NCI-H1105 treated with DMSO at 0.1 percent for 48 hours (cell line): ENCODE measurements at regions not wholly inside any gene's neighbourhood (a gene's known extent, or its start where the extent isn't known, plus 50 kb on each side); places are given as distances from the start of the nearest gene placed in this dataset.
"Not testable (repeated sequence)": the region's sequence is repeated elsewhere in the genome, so short reads cannot be mapped to it uniquely, and the experiment has no call there.

Experiments
- DNase-seq: peaks from one replicate; lab custom pipeline; 2025; lab: John Stamatoyannopoulos, UW

DNA sequence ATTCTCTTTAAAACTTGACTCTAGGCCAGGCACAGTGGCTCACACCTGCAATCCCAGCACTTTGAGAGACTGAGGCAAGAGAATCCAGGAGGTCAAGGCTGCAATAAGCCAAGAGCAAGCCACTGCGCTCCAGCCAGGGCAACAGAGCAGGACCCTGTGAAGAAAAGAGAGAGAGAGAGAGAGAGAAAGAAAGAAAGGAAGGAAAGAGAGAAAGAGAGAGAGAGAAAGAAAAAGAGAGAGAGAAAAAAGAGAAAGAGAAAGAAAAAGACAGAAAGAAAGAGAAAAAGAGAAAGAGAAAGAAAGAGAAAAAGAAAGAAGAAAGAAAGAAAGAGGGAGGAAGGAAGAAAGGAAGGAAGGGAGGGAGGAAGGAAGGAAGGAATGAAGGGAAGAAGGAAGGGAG is 76.7 kb downstream of the RIN2 start:
- no peak for DNase-seq

DNA sequence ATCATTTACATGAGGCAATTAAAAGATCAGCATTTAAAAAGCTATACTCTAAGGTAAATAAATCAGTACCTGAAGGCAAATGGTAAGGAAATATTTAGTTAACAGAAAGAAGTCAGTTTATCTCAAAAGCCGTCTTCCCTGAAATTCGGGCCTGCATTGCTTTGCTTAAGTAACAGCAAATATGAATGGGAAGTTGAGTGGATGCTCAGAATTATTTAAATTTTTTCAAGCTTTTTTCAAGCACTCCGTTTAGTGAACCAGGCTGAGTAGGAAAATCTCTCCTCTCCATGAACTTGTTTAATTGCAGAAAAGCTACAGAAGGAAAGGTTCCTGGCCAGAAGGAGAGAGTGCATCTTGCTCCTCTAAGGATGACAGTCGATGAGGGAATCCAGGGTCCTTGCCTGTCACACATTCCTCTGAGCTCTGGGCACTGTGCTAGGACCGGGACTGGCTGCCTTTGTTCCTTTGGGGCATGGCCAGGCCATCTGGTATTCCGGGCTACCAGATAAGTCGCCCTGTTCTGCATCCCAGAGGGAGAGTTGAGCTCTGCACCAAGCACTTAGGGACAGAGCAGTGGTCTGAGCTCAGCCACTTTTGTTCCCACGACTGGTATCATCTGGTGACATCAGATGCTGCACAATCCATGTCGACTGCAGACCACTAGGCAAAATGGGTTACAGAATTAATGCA is 77.6 kb downstream of the RIN2 start:
- no peak for DNase-seq

GRCh38 chr20:19838468-19838867 is 80.4 kb downstream of the RIN2 start:
- DNase-seq = no peak

- no peak for DNase-seq
These were observed 81.0 kb downstream of the RIN2 start for GRCh38 chr20:19839053-19839452.

DNA sequence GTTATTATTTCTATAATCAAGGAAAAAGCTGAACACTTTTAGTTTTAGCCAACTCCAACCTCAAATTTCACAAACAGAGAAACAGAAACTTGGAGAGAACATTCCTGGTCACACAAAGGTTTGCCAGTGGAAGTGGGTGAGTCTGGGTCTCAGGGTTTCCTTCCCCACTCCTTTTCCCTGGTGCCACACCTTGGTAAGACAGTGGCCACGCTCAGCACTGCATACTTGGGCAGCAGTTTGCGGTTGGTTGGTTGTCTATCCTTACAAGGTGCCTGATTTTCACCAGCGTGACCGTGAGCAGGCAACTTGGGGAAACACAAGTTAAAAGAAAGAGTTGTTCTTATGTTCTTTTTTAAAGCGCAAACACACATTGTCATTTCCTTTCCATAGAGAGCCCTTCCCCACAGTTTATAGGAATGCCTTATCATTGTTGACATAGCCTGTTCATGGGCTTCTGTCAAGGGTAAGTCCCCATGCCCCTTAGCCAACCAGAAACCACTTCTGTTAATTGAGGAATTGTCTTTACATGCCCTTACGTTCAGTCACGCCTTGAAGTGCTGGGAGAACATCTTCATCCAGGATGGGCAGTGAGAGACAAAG is 82.2 kb downstream of the RIN2 start:
- DNase-seq = no peak

- DNase-seq = no peak
These were observed 83.7 kb downstream of the RIN2 start for GRCh38 chr20:19841740-19842139.

GRCh38 chr20:19844850-19845249 is 86.8 kb downstream of the RIN2 start:
- not testable (repeated sequence) for DNase-seq

- DNase-seq = no peak
These were observed 89.3 kb downstream of the RIN2 start for GRCh38 chr20:19847383-19847782.

- no peak for DNase-seq
These were observed 91.5 kb downstream of the RIN2 start for GRCh38 chr20:19849341-19850197.

DNA sequence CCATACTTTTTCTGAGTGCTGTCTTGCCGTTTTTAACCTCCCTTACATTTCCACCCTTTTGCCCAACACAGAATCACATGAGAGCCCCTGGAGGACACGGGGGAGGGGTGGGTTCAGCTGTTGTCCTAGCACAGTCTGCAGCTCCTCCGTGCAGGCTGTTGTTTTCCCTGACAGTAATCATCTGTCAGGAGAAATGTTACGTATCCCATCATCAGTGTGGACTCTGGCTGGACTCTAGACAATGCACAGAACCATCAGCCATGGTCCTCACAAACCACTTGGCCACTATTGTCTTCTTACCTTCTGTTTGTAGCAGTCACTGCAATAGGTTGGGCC is 92.1 kb downstream of the RIN2 start:
- DNase-seq = no peak

GRCh38 chr20:19851861-19852260 is 93.8 kb downstream of the RIN2 start:
- DNase-seq = no peak

DNA sequence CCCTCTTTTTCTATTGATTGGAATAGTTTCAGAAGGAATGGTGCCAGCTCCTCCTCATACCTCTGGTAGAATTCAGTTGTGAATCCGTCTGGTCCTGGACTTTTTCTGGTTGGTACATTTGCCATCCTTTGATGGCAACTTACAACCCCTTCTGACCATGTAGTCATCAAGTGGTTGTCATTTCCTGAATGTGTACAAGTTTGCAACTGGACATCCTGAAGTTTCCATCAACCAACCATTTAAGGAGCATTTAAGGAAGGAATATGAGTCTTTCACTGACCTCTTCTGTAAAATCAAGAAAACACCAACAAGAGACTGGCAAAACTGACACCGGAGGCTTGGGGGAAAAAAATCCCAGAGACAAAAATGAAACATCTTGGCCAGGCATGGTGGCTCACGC is 97.4 kb downstream of the RIN2 start:
- no peak for DNase-seq

- DNase-seq = no peak
These were observed 100.7 kb downstream of the RIN2 start for GRCh38 chr20:19858466-19859371.

DNA sequence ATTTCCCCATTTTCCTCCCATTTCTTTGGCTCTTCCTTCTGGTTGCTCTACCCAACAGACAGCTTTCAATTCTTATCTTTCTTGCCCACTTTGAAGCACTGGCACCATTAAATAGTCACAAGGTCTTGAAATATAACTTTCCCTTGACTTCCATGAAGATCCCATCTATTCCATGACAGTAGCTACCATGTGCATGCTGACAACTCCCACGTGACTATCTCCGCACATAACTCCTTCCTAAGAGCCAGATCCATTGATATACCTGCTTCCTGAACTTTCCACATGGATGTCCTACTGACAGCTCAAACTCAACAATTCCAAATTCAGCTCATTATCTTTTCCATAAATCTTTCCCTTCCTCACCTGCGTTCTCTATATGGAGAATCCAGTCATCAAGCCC is 101.4 kb downstream of the RIN2 start:
- DNase-seq = no peak

- DNase-seq = no peak
These were observed 102.7 kb downstream of the RIN2 start for GRCh38 chr20:19860737-19861136.

DNA sequence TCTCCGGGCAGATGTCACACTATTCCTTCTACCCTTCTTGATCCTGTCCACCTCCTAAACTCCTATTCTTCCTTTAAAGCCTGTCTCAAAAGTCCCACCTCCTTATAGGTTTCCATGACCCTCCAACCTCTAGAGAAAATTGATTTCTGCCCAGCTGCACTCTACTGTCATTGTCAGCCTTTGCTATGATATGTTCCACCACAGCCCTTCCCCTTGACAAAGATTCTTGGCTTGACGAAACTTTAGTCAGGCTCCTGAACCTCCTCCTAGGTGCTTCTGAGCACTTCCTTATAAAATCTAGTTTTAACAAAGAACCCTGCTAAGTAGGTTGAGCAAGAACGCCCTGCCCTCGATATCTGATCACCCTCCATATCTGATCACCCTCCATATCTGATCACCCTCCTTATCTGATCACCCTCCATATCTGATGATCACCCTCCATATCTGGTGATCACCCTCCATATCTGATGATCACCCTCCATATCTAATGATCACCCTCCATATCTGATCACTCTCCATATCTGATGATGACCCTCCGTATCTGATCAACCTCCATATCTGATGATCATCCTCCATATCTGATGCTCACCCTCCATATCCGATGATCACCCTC is 103.2 kb downstream of the RIN2 start:
- no peak for DNase-seq

DNA sequence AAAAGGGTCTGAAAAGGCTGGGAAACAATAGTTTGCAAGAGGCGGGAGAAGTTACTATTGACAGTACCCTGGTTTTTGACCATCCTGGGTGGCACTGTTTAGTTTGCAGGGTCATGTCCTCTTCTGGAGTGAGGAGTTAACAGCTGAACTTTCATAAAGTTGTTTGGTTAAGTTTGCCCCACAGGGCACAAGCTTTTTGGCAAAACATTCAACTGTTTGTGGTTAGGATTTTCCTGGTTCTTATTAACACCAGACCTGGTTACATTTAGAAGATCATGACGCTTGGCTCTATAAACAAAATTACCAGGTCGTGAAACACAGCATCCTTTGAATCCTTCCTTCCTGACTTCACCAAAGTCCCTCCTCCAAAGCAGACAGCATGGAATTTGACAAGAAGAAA is 106.1 kb downstream of the RIN2 start:
- DNase-seq = no peak

- no peak for DNase-seq
These were observed 108.0 kb downstream of the RIN2 start for GRCh38 chr20:19866070-19866469.

DNA sequence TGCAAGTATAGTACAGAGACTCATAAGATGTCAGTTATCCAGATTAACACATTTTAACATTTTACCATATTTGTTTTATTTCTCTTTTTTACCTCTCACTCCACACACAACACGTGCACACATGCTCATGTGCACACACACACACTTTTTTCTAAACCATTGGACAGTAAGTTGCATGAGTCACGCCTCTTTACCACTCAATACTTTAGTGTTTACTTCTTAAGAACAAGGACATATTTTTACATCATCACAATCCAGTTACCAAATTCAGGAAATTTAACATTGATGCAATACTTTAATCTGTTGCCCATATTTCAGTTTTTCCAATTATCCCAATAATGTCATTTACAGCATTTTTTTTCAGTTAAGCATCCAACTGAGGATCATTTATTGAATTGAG is 109.0 kb downstream of the RIN2 start:
- DNase-seq = no peak

DNA sequence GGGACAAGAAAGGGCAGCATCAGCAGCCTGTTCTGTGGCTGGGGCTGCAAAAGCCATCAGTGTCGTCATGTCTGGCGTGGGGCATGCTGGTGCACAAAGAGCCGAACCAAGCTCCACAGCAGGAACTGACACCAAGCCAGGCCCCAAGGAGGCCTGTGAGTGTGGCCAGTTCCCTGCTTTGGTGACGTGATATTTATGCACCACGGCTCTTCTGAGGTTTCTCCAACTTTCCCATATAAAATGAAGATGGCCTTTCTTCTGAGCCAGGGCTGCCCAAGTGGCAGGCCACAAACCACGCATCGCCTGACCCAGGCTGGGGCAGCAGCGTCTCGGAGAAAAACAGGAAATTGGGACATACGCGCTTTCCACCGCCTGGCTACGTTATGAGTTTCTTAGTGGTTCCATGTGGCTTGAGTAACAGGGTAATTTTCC is 109.9 kb downstream of the RIN2 start:
- DNase-seq = no peak

DNA sequence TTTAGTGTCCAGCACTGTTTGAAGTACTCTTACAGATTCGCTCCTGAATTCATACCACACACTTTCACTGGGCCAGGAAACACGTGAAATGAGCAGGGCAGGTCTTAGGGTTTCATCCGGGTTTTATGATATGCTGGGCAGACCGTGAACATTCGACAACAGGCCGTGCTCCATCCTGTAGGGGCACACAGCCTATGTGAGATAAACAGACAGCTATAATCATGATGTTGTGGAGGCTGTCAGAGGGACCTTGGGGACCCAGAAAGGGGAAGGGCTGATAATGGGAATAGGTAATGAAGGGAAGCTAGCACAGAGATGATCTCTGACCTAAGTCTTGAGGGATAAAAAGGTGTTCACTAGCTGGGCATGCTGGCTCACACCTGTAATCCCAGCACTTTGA is 110.4 kb downstream of the RIN2 start:
- no peak for DNase-seq

DNA sequence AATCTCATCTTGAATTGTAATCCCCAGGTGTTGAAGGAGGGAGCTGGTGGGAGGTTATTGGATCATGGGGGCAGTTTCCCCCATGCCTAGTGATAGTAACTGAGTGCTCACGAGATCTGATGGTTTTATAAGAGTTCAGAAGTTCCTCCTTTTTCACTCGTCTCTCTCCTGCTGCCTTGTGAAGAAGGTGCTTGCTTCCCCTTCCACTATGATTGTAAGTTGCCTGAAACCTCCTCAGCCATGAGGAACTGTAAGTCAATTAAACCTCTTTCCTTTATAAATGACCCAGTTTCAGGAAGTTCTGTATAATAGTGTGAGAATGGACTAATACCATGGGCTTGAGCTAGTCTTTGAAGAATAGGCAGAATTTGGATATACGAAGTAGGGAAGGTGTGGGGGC is 113.9 kb downstream of the RIN2 start:
- DNase-seq = no peak
